ENCODE measurements at regions not wholly inside any gene's neighbourhood (a gene's known extent, or its start where the extent isn't known, plus 50 kb on each side); places are given as distances from the start of the nearest gene placed in this dataset.

DNA sequence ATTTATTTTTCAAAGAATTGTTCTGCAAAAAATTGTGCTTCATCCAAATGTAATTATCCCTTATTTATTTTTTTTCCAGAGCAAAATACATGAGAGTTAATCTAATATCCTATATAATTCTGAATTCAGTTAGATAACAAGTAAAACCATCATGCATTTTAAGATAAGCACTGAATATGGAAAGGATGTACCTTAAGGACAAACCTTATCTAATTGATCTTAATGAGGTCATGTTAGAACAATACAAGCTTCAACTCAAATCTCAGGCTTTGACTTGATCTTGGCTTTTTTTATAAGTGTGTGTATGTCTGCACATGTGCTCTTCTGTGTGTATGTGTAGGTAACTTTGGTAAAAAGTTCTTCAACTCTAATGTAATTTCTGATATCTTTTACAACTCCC, 1828.8 kb downstream of the PCDH9 start:
- Histone ChIP-seq H3K27ac (ENCODE audit: low read depth in 1 of 2, low read length in 2 of 2) (no peak overlapping the region), H3K36me3 (ENCODE audit: control insufficient read depth in 4 of 4, insufficient read depth in 3 of 4, low read depth in 1 of 4, low read length in 3 of 4) (no peaks in the 10 kb centered on the region), H3K9me3 (ENCODE audit: control insufficient read depth in 4 of 4, low read length in 3 of 4) (no peaks in the 10 kb centered on the region), H3K4me3 (ENCODE audit: low read depth in 1 of 3, low read length in 3 of 3) (no peak overlapping the region), H3K9ac (ENCODE audit: low read depth in 1 of 2, low read length in 2 of 2) (no peak overlapping the region), H3K4me1 (ENCODE audit: control insufficient read depth in 4 of 4, insufficient read depth in 4 of 4, low read length in 3 of 4) (no peaks in the 10 kb centered on the region), H3K27me3 (ENCODE audit: control insufficient read depth in 4 of 4, insufficient read depth in 4 of 4, low read length in 3 of 4) (no peaks in the 10 kb centered on the region)
- TF ChIP-seq, protein P1, sequence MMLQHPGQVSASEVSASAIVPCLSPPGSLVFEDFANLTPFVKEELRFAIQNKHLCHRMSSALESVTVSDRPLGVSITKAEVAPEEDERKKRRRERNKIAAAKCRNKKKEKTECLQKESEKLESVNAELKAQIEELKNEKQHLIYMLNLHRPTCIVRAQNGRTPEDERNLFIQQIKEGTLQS (IDR thresholded peaks at IDR 0.05) = no peak
- TF ChIP-seq NR2F2 (IDR thresholded peaks at IDR 0.05) = no peak
- TF ChIP-seq EGR1 (IDR thresholded peaks at IDR 0.05; ENCODE audit: low read depth in 2 of 2) = no peak
- no peak for TF ChIP-seq FOXA2 (IDR thresholded peaks at IDR 0.05)
- TF ChIP-seq, protein P2, sequence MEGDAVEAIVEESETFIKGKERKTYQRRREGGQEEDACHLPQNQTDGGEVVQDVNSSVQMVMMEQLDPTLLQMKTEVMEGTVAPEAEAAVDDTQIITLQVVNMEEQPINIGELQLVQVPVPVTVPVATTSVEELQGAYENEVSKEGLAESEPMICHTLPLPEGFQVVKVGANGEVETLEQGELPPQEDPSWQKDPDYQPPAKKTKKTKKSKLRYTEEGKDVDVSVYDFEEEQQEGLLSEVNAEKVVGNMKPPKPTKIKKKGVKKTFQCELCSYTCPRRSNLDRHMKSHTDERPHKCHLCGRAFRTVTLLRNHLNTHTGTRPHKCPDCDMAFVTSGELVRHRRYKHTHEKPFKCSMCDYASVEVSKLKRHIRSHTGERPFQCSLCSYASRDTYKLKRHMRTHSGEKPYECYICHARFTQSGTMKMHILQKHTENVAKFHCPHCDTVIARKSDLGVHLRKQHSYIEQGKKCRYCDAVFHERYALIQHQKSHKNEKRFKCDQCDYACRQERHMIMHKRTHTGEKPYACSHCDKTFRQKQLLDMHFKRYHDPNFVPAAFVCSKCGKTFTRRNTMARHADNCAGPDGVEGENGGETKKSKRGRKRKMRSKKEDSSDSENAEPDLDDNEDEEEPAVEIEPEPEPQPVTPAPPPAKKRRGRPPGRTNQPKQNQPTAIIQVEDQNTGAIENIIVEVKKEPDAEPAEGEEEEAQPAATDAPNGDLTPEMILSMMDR (IDR thresholded peaks at IDR 0.05; ENCODE audit: low read depth, low read length, missing input control) = no peak
- no peak for TF ChIP-seq FOXA1 (IDR thresholded peaks at IDR 0.05)
- TF ChIP-seq, protein P3, sequence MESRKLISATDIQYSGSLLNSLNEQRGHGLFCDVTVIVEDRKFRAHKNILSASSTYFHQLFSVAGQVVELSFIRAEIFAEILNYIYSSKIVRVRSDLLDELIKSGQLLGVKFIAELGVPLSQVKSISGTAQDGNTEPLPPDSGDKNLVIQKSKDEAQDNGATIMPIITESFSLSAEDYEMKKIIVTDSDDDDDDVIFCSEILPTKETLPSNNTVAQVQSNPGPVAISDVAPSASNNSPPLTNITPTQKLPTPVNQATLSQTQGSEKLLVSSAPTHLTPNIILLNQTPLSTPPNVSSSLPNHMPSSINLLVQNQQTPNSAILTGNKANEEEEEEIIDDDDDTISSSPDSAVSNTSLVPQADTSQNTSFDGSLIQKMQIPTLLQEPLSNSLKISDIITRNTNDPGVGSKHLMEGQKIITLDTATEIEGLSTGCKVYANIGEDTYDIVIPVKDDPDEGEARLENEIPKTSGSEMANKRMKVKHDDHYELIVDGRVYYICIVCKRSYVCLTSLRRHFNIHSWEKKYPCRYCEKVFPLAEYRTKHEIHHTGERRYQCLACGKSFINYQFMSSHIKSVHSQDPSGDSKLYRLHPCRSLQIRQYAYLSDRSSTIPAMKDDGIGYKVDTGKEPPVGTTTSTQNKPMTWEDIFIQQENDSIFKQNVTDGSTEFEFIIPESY (IDR thresholded peaks at IDR 0.05) = no peak
- no peak for TF ChIP-seq SP1 (IDR thresholded peaks at IDR 0.05)
- TF ChIP-seq, protein P4, sequence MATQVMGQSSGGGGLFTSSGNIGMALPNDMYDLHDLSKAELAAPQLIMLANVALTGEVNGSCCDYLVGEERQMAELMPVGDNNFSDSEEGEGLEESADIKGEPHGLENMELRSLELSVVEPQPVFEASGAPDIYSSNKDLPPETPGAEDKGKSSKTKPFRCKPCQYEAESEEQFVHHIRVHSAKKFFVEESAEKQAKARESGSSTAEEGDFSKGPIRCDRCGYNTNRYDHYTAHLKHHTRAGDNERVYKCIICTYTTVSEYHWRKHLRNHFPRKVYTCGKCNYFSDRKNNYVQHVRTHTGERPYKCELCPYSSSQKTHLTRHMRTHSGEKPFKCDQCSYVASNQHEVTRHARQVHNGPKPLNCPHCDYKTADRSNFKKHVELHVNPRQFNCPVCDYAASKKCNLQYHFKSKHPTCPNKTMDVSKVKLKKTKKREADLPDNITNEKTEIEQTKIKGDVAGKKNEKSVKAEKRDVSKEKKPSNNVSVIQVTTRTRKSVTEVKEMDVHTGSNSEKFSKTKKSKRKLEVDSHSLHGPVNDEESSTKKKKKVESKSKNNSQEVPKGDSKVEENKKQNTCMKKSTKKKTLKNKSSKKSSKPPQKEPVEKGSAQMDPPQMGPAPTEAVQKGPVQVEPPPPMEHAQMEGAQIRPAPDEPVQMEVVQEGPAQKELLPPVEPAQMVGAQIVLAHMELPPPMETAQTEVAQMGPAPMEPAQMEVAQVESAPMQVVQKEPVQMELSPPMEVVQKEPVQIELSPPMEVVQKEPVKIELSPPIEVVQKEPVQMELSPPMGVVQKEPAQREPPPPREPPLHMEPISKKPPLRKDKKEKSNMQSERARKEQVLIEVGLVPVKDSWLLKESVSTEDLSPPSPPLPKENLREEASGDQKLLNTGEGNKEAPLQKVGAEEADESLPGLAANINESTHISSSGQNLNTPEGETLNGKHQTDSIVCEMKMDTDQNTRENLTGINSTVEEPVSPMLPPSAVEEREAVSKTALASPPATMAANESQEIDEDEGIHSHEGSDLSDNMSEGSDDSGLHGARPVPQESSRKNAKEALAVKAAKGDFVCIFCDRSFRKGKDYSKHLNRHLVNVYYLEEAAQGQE (IDR thresholded peaks at IDR 0.05) = no peak
- TF ChIP-seq JUND (IDR thresholded peaks at IDR 0.05) = no peak
- TF ChIP-seq RAD21 (IDR thresholded peaks at IDR 0.05) = no peak
- TF ChIP-seq HNF4G (IDR thresholded peaks at IDR 0.05) = no peak
- no peak for TF ChIP-seq GABPA (IDR thresholded peaks at IDR 0.05 in 1 of 2, conservative IDR thresholded peaks at IDR 0.05 in 1 of 2)
- TF ChIP-seq TAF1 (conservative IDR thresholded peaks at IDR 0.05) = no peak
- DNase-seq (ENCODE audit: low spot score) = no peak

DNA sequence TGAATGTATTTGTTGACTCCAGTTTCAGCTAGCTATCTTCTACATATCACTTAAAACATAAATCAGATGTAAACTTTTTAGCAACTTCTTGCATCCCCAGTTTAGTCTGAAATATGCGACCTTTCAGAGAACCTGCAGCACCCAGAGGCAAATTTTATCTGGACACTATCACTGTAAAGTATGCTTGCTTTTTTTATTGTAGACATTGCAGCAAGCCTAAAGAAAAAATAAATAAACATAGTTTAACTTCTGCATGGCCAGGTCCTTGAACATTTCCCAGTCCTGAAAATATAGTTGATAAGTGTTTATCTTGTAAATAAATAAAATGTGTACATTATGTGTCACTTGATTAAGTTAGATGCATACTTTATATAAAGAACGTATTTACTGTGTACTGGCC, 1829.4 kb downstream of the PCDH9 start:
- Histone ChIP-seq H3K4me3 (ENCODE audit: low read depth in 1 of 3, low read length in 3 of 3) (no peak overlapping the region), H3K4me1 (ENCODE audit: control insufficient read depth in 4 of 4, insufficient read depth in 4 of 4, low read length in 3 of 4) (no peaks in the 10 kb centered on the region), H3K9me3 (ENCODE audit: control insufficient read depth in 4 of 4, low read length in 3 of 4) (no peaks in the 10 kb centered on the region), H3K9ac (ENCODE audit: low read depth in 1 of 2, low read length in 2 of 2) (no peak overlapping the region), H3K27me3 (ENCODE audit: control insufficient read depth in 4 of 4, insufficient read depth in 4 of 4, low read length in 3 of 4) (no peaks in the 10 kb centered on the region), H3K27ac (ENCODE audit: low read depth in 1 of 2, low read length in 2 of 2) (no peak overlapping the region), H3K36me3 (ENCODE audit: control insufficient read depth in 4 of 4, insufficient read depth in 3 of 4, low read depth in 1 of 4, low read length in 3 of 4) (no peaks in the 10 kb centered on the region)
- DNase-seq (ENCODE audit: low spot score) = no peak
- 62% methylated on average over 2 of the region's 2 CpGs for WGBS
- TF ChIP-seq HNF4A (conservative IDR thresholded peaks at IDR 0.05) (no peak), RXRA (IDR thresholded peaks at IDR 0.05) (no peak), GABPA (IDR thresholded peaks at IDR 0.05 in 1 of 2, conservative IDR thresholded peaks at IDR 0.05 in 1 of 2) (no peak), YY1 (IDR thresholded peaks at IDR 0.05) (no peak), FOXA2 (IDR thresholded peaks at IDR 0.05) (no peak), SP1 (IDR thresholded peaks at IDR 0.05) (no peak), JUND (IDR thresholded peaks at IDR 0.05) (no peak), EGR1 (IDR thresholded peaks at IDR 0.05; ENCODE audit: low read depth in 2 of 2) (no peak), NR2F2 (IDR thresholded peaks at IDR 0.05) (no peak), RAD21 (IDR thresholded peaks at IDR 0.05) (no peak), HNF4G (IDR thresholded peaks at IDR 0.05) (no peak)
- TF ChIP-seq, protein P5, sequence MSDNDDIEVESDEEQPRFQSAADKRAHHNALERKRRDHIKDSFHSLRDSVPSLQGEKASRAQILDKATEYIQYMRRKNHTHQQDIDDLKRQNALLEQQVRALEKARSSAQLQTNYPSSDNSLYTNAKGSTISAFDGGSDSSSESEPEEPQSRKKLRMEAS (IDR thresholded peaks at IDR 0.05) = no peak
- TF ChIP-seq, protein P4 (IDR thresholded peaks at IDR 0.05) = no peak
- TF ChIP-seq, protein P3 (IDR thresholded peaks at IDR 0.05) = no peak

Data from liver (tissue), 8 donors.